GM19324 (cell line): ENCODE measurements at regions not wholly inside any gene's neighbourhood (a gene's known extent, or its start where the extent isn't known, plus 50 kb on each side); places are given as distances from the start of the nearest gene placed in this dataset.

Source experiments
- ATAC-seq: cut with Tn5 transposase; IDR thresholded peaks from one replicate; pipeline ENCODE4 v1.9.1; 2021; ENCODE audit warnings: mild to moderate bottlenecking, moderate library complexity; ENCODE audit not compliant: unreplicated experiment, low FRiP score

- no peak for ATAC-seq
Observed at GRCh38 chr20:23234311-23235078, 116.1 kb upstream of the NXT1 start.

- no peak for ATAC-seq
Observed at GRCh38 chr20:23233341-23233740, 117.2 kb upstream of the NXT1 start.

GRCh38 chr20:23232679-23233308, 117.8 kb upstream of the NXT1 start:
- ATAC-seq = no peak

- ATAC-seq = no peak
Observed at GRCh38 chr20:23232219-23232581, 118.4 kb upstream of the NXT1 start.

GRCh38 chr20:23231561-23232218, 118.9 kb upstream of the NXT1 start:
- no peak for ATAC-seq

GRCh38 chr20:23230766-23231385, 119.7 kb upstream of the NXT1 start:
- no peak for ATAC-seq

GRCh38 chr20:23229989-23230388, 120.6 kb upstream of the NXT1 start:
- no peak for ATAC-seq

GRCh38 chr20:23228912-23229311, 121.7 kb upstream of the NXT1 start:
- ATAC-seq = no peak

GRCh38 chr20:23227976-23228375, 122.6 kb upstream of the NXT1 start:
- no peak for ATAC-seq

GRCh38 chr20:23227274-23227673, 123.3 kb upstream of the NXT1 start:
- ATAC-seq = no peak

- no peak for ATAC-seq
Observed at GRCh38 chr20:23226612-23227265, 123.9 kb upstream of the NXT1 start.

GRCh38 chr20:23225407-23226060, 125.1 kb upstream of the NXT1 start:
- no peak for ATAC-seq

- ATAC-seq = no peak
Observed at GRCh38 chr20:23224806-23225205, 125.8 kb upstream of the NXT1 start.

- ATAC-seq = no peak
Observed at GRCh38 chr20:23223908-23224580, 126.5 kb upstream of the NXT1 start.

- ATAC-seq = no peak
Observed at GRCh38 chr20:23222531-23223200, 127.9 kb upstream of the NXT1 start.

GRCh38 chr20:23217023-23217422, 130.9 kb upstream of the CD93 start:
- no peak for ATAC-seq

- no peak for ATAC-seq
Observed at GRCh38 chr20:23215344-23215995, 129.3 kb upstream of the CD93 start.

- no peak for ATAC-seq
Observed at GRCh38 chr20:23214903-23215302, 128.8 kb upstream of the CD93 start.
